Aorta (tissue), 5 donors: ENCODE measurements at regions not wholly inside any gene's neighbourhood (a gene's known extent, or its start where the extent isn't known, plus 50 kb on each side); places are given as distances from the start of the nearest gene placed in this dataset.
"Not testable (repeated sequence)": the region's sequence is repeated elsewhere in the genome, so short reads cannot be mapped to it uniquely, and the experiment has no call there.

Source experiments
- ATAC-seq: fragments of 200-7000 bp; cut with Tn5 transposase; one replicate; pipeline ENCODE4 v1.9.1; 2022; ENCODE audit warnings: moderate library complexity; ENCODE audit not compliant: low FRiP score
- DNase-seq, 2 donors: peaks; one replicate each; pipeline ENCODE4 v3.0.0-alpha.2; 2020
- H3K27ac ChIP-seq, 2 donors: one replicate each; pipeline ENCODE4 v1.5.1; 2013; ENCODE audit warnings: low read length in 2 of 2, mild to moderate bottlenecking in 2 of 2, moderate library complexity in 2 of 2, control low read depth in 1 of 2, inconsistent platforms in 1 of 2, low read depth in 1 of 2
- H3K27me3 ChIP-seq, 2 donors: one replicate each; pipeline ENCODE4 v1.6.1; 2013; ENCODE audit warnings: control low read depth in 1 of 2, low read length in 1 of 2, mild to moderate bottlenecking in 1 of 2, moderate library complexity in 1 of 2; ENCODE audit not compliant: insufficient read depth in 2 of 2, control insufficient read depth in 1 of 2
- H3K36me3 ChIP-seq, 2 donors: one replicate each; pipeline ENCODE4 v1.6.1; 2013; ENCODE audit warnings: control low read depth in 1 of 2, low read length in 1 of 2, mild to moderate bottlenecking in 1 of 2; ENCODE audit not compliant: insufficient read depth in 2 of 2, control insufficient read depth in 1 of 2
- H3K4me1 ChIP-seq, 2 donors: one replicate each; pipeline ENCODE4 v1.6.1; 2013; ENCODE audit warnings: low read length in 2 of 2, control low read depth in 1 of 2, mild to moderate bottlenecking in 1 of 2, moderate library complexity in 1 of 2; ENCODE audit not compliant: insufficient read depth in 2 of 2, control insufficient read depth in 1 of 2
- H3K4me3 ChIP-seq, 2 donors: one replicate each; pipeline ENCODE4 v1.5.1; 2013; ENCODE audit warnings: low read length in 2 of 2, control low read depth in 1 of 2, mild to moderate bottlenecking in 1 of 2
- H3K9me3 ChIP-seq: one replicate; pipeline ENCODE4 v1.6.1; 2013; ENCODE audit warnings: mild to moderate bottlenecking, low read length; ENCODE audit not compliant: control insufficient read depth
- WGBS, 2 donors: extraction: QIAGEN DNeasy Blood & Tissue Kit; methylation state at CpG; one replicate each; pipeline ENCODE4 v1.1.7; 2013; 5-methylcytosine and 5-hydroxymethylcytosine counted together
- intact Hi-C, 2 donors: fragments of 100-400 bp; cut with DNase I; formaldehyde crosslinking; loops; one replicate each; pipeline versions ENCODE4 v1.14.2 to v1.15.0; 2022
- donor health status: healthy with polysubstance abuse.
- donor health status: Bipolar disorder and iron deficiency.
- donor health status: DM: no; HTN: no; CAD: no.
- donor health status: DM: no; HTN: no; CAD: no.
- donor health status: DM: yes; HTN: yes; CAD: no.

- H3K4me3 ChIP-seq = no peak overlapping the region
- H3K4me1 ChIP-seq = no peaks in the 10 kb centered on the region
- H3K9me3 ChIP-seq = no peaks in the 10 kb centered on the region
- 96% methylated on average over 9 of the region's 9 CpGs for WGBS, 2 donors
- no peak for ATAC-seq
- intact Hi-C loops = no loop called here
- H3K27ac ChIP-seq = no peak overlapping the region
- H3K36me3 ChIP-seq = no peaks in the 10 kb centered on the region
- H3K27me3 ChIP-seq = no peaks in the 10 kb centered on the region
- no peak for DNase-seq
Observed at GRCh38 chr20:57773059-57773815, 63.4 kb upstream of the PMEPA1 start.

- DNase-seq (peak in 1 of 2 donors; percentile 67), ATAC-seq (peak; percentile 50)
- H3K36me3 ChIP-seq = no peaks in the 10 kb centered on the region
- no peaks in the 10 kb centered on the region for H3K27me3 ChIP-seq
- H3K4me1 ChIP-seq = no peaks in the 10 kb centered on the region
- WGBS, 2 donors = 63 to 66% methylated on average over 15 of the region's 15 CpGs
- no peak overlapping the region for H3K27ac ChIP-seq
- intact Hi-C loops = no loop called here
- no peak overlapping the region for H3K4me3 ChIP-seq
- H3K9me3 ChIP-seq = no peaks in the 10 kb centered on the region
Observed at GRCh38 chr20:57772349-57772964, 62.6 kb upstream of the PMEPA1 start.

GRCh38 chr20:57770852-57771720 is 61.3 kb upstream of the PMEPA1 start:
- ATAC-seq (no peak), DNase-seq (no peak)
- H3K4me3 ChIP-seq = no peak overlapping the region
- intact Hi-C loops = no loop called here
- no peaks in the 10 kb centered on the region for H3K36me3 ChIP-seq
- no peaks in the 10 kb centered on the region for H3K9me3 ChIP-seq
- no peaks in the 10 kb centered on the region for H3K4me1 ChIP-seq
- whole genome bisulfite sequencing, 2 donors = 91% methylated on average over 15 of the region's 15 CpGs
- H3K27ac ChIP-seq = no peak overlapping the region
- H3K27me3 ChIP-seq = no peaks in the 10 kb centered on the region

GRCh38 chr20:57770401-57770800 is 60.6 kb upstream of the PMEPA1 start:
- H3K27me3 ChIP-seq, H3K27ac ChIP-seq, H3K36me3 ChIP-seq, ATAC-seq, H3K4me1 ChIP-seq, H3K9me3 ChIP-seq, H3K4me3 ChIP-seq, intact Hi-C loops, DNase-seq: not testable (repeated sequence)
- 91 to 94% methylated on average over 8 of the region's 8 CpGs for WGBS, 2 donors

- ATAC-seq = no peak
Observed at GRCh38 chr20:57769756-57770155, 59.9 kb upstream of the PMEPA1 start.

GRCh38 chr20:57768519-57768918 is 58.7 kb upstream of the PMEPA1 start:
- WGBS, 2 donors = 73 to 75% methylated on average over 1 of the region's 1 CpG

More at GRCh38 chr20:57769756-57770155, 59.9 kb upstream of the PMEPA1 start:
- H3K27ac ChIP-seq = no peak overlapping the region
- H3K4me1 ChIP-seq = no peaks in the 10 kb centered on the region
- no peak overlapping the region for H3K4me3 ChIP-seq
- WGBS, 2 donors = 50 to 67% methylated on average over 5 of the region's 5 CpGs
- intact Hi-C loops = no loop called here
- no peaks in the 10 kb centered on the region for H3K27me3 ChIP-seq
- no peaks in the 10 kb centered on the region for H3K36me3 ChIP-seq
- no peak for DNase-seq
- H3K9me3 ChIP-seq = no peaks in the 10 kb centered on the region

GRCh38 chr20:57767441-57767840 is 57.6 kb upstream of the PMEPA1 start:
- DNase-seq = no peak
- ATAC-seq = no peak
- Histone ChIP-seq H3K4me3 (no peak overlapping the region), H3K9me3 (peaks cover 1% of the 10 kb centered on the region), H3K36me3 (no peaks in the 10 kb centered on the region), H3K27me3 (no peaks in the 10 kb centered on the region), H3K27ac (no peak overlapping the region), H3K4me1 (no peaks in the 10 kb centered on the region)
- intact Hi-C loops = no loop called here

More at GRCh38 chr20:57768519-57768918, 58.7 kb upstream of the PMEPA1 start:
- Histone ChIP-seq H3K36me3 (no peaks in the 10 kb centered on the region), H3K4me1 (no peaks in the 10 kb centered on the region), H3K27ac (no peak overlapping the region), H3K27me3 (no peaks in the 10 kb centered on the region), H3K4me3 (no peak overlapping the region), H3K9me3 (peaks cover 1% of the 10 kb centered on the region)
- intact Hi-C loops = no loop called here
- DNase-seq (no peak), ATAC-seq (no peak)

GRCh38 chr20:57763235-57763595 is 53.4 kb upstream of the PMEPA1 start:
- H3K9me3 ChIP-seq = peaks cover 1% of the 10 kb centered on the region
- 85 to 92% methylated on average over 4 of the region's 4 CpGs for WGBS, 2 donors
- no peaks in the 10 kb centered on the region for H3K36me3 ChIP-seq
- intact Hi-C loops = no loop called here
- no peak overlapping the region for H3K27ac ChIP-seq
- DNase-seq (no peak), ATAC-seq (no peak)
- no peaks in the 10 kb centered on the region for H3K4me1 ChIP-seq
- no peak overlapping the region for H3K4me3 ChIP-seq
- no peaks in the 10 kb centered on the region for H3K27me3 ChIP-seq
